ENCODE measurements at regions not wholly inside any gene's neighbourhood (a gene's known extent, or its start where the extent isn't known, plus 50 kb on each side); places are given as distances from the start of the nearest gene placed in this dataset.

DNA sequence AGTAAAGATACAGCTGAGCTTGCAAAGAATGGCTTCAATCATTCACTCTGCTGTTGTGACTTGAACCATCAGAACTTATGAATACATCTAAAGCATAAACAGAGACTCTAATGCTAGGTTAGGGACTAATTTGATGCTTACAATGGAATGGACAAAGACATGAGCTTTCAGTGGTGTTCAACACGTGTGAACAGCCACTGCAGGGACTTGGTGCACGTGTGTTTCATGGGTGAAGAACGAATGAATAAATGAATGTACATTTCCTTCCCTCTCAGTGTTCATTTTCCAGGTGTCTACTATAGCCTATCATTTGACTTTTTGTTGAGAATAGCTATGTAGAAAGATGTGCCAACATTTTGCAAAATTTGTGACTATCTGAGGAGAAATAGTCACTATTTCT, 98.3 kb downstream of the VIP start:
- H3K27me3 ChIP-seq (ENCODE audit: control insufficient read depth in 2 of 2, insufficient read depth in 1 of 2, low read length in 1 of 2) = no peaks in the 10 kb centered on the region
- H3K4me3 ChIP-seq (ENCODE audit: low read length in 2 of 2) = no peak overlapping the region
- no peaks in the 10 kb centered on the region for H3K4me1 ChIP-seq (ENCODE audit: control insufficient read depth in 2 of 2, insufficient read depth in 2 of 2, low read length in 2 of 2)
- H3K9me3 ChIP-seq (ENCODE audit: control insufficient read depth in 2 of 2, insufficient read depth in 1 of 2, low read length in 1 of 2) = no peaks in the 10 kb centered on the region
- no peak overlapping the region for H3K27ac ChIP-seq (ENCODE audit: low read depth in 1 of 2, low read length in 1 of 2)
- no peaks in the 10 kb centered on the region for H3K36me3 ChIP-seq (ENCODE audit: control insufficient read depth in 2 of 2, insufficient read depth in 2 of 2, low read length in 1 of 2)
- DNase-seq (ENCODE audit: low read depth in 6 of 9, low spot score in 9 of 9) = no peak
- 91% methylated on average over 3 of the region's 3 CpGs for WGBS

DNA sequence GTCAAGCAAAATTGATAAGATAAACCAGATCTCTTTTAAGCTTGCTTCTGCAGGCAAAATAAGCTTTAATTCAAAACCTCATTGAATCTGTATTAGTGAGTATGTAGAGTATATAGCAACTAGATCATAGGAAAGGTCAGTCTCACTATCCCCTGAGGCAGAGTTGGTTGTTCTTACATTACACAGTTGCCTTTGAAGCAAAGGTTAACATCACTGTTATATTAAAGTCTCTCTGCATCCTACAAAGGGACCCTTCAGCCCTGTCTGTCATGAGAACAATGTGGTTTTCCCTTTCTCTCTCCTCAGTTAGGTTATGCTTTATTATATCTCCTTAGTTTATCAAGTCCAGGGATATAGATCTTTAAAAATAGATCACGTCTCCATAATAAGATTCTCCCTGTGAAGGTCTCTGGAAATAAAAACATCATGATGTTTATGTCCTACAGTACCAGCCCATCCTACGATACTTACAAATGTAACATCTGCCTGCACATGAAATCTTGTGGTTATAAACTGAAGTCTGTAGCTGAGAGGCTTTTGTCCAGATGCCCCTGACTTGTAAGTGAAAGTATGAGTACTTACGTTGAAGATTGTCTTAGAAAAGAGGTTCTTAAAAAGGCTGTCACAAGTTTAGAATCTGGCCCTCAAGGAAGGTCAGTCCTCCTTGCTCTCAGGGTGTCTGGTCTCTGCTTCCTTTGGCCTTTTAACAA, 103.6 kb downstream of the VIP start:
- no peaks in the 10 kb centered on the region for H3K36me3 ChIP-seq (ENCODE audit: control insufficient read depth in 2 of 2, insufficient read depth in 2 of 2, low read length in 1 of 2)
- H3K27me3 ChIP-seq (ENCODE audit: control insufficient read depth in 2 of 2, insufficient read depth in 1 of 2, low read length in 1 of 2) = no peaks in the 10 kb centered on the region
- no peak overlapping the region for H3K4me3 ChIP-seq (ENCODE audit: low read length in 2 of 2)
- WGBS = 92% methylated on average over 3 of the region's 3 CpGs
- H3K27ac ChIP-seq (ENCODE audit: low read depth in 1 of 2, low read length in 1 of 2) = no peak overlapping the region
- no peaks in the 10 kb centered on the region for H3K4me1 ChIP-seq (ENCODE audit: control insufficient read depth in 2 of 2, insufficient read depth in 2 of 2, low read length in 2 of 2)
- no peaks in the 10 kb centered on the region for H3K9me3 ChIP-seq (ENCODE audit: control insufficient read depth in 2 of 2, insufficient read depth in 1 of 2, low read length in 1 of 2)
- DNase-seq (ENCODE audit: low read depth in 6 of 9, low spot score in 9 of 9) = no peak

- no peak overlapping the region for H3K27ac ChIP-seq (ENCODE audit: low read depth in 1 of 2, low read length in 1 of 2)
- no peak for DNase-seq (ENCODE audit: low read depth in 6 of 9, low spot score in 9 of 9)
- 89% methylated on average over 2 of the region's 2 CpGs for WGBS
- no peaks in the 10 kb centered on the region for H3K9me3 ChIP-seq (ENCODE audit: control insufficient read depth in 2 of 2, insufficient read depth in 1 of 2, low read length in 1 of 2)
- H3K27me3 ChIP-seq (ENCODE audit: control insufficient read depth in 2 of 2, insufficient read depth in 1 of 2, low read length in 1 of 2) = no peaks in the 10 kb centered on the region
- H3K4me1 ChIP-seq (ENCODE audit: control insufficient read depth in 2 of 2, insufficient read depth in 2 of 2, low read length in 2 of 2) = no peaks in the 10 kb centered on the region
- no peak overlapping the region for H3K4me3 ChIP-seq (ENCODE audit: low read length in 2 of 2)
- H3K36me3 ChIP-seq (ENCODE audit: control insufficient read depth in 2 of 2, insufficient read depth in 2 of 2, low read length in 1 of 2) = no peaks in the 10 kb centered on the region
Measured at GRCh38 chr6:152858141-152858540, 107.5 kb downstream of the VIP start.

- Histone ChIP-seq H3K27me3 (ENCODE audit: control insufficient read depth in 2 of 2, insufficient read depth in 1 of 2, low read length in 1 of 2) (no peaks in the 10 kb centered on the region), H3K4me3 (ENCODE audit: low read length in 2 of 2) (no peak overlapping the region), H3K27ac (ENCODE audit: low read depth in 1 of 2, low read length in 1 of 2) (no peak overlapping the region), H3K4me1 (ENCODE audit: control insufficient read depth in 2 of 2, insufficient read depth in 2 of 2, low read length in 2 of 2) (no peaks in the 10 kb centered on the region), H3K9me3 (ENCODE audit: control insufficient read depth in 2 of 2, insufficient read depth in 1 of 2, low read length in 1 of 2) (no peaks in the 10 kb centered on the region), H3K36me3 (ENCODE audit: control insufficient read depth in 2 of 2, insufficient read depth in 2 of 2, low read length in 1 of 2) (no peaks in the 10 kb centered on the region)
- no peak for DNase-seq (ENCODE audit: low read depth in 6 of 9, low spot score in 9 of 9)
- WGBS = 76% methylated on average over 6 of the region's 6 CpGs
Measured at GRCh38 chr6:152859225-152859624, 108.6 kb downstream of the VIP start.

DNA sequence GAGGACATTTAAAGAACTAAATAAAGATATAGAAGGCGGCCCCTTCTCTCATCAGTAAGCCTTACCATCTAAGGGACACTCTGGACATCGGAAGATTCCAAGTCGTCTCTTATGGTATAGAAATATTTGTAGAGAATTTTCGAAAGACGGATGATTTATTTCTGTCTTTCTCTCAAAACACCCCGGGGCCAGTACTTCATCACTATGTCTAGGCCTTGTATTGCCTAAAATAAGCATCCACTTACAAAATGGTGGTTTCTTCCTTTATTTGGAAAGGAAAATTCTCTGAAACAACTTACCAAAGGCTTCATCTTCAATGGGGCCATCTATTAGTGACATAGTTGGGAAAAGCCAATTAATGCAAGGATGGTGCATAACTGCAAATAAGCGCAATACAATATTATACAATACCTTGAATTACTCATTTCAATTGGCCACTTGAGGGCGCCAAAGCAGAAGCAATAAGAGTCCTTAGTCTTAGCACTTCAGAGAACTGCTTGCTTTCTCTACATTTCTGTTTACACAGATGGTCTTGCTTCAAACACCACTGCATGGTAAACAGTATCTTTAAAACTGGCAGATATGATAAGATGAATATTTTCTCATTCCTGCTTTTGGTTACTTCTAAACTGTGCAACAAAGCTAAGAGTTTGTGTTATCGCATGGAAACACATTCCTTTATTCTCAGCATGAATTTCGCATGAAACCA, 113.2 kb downstream of the VIP start:
- H3K4me1 ChIP-seq (ENCODE audit: control insufficient read depth in 2 of 2, insufficient read depth in 2 of 2, low read length in 2 of 2) = no peaks in the 10 kb centered on the region
- DNase-seq (ENCODE audit: low read depth in 6 of 9, low spot score in 9 of 9) = peak; percentile 14 to 75 (median 43)
- H3K36me3 ChIP-seq (ENCODE audit: control insufficient read depth in 2 of 2, insufficient read depth in 2 of 2, low read length in 1 of 2) = no peaks in the 10 kb centered on the region
- WGBS = 74% methylated on average over 10 of the region's 10 CpGs
- no peaks in the 10 kb centered on the region for H3K9me3 ChIP-seq (ENCODE audit: control insufficient read depth in 2 of 2, insufficient read depth in 1 of 2, low read length in 1 of 2)
- H3K4me3 ChIP-seq (ENCODE audit: low read length in 2 of 2) = no peak overlapping the region
- H3K27ac ChIP-seq (ENCODE audit: low read depth in 1 of 2, low read length in 1 of 2) = no peak overlapping the region
- H3K27me3 ChIP-seq (ENCODE audit: control insufficient read depth in 2 of 2, insufficient read depth in 1 of 2, low read length in 1 of 2) = no peaks in the 10 kb centered on the region

GRCh38 chr6:152874267-152874666, 108.6 kb downstream of the FBXO5 start:
- Histone ChIP-seq H3K27me3 (ENCODE audit: control insufficient read depth in 2 of 2, insufficient read depth in 1 of 2, low read length in 1 of 2) (no peaks in the 10 kb centered on the region), H3K27ac (ENCODE audit: low read depth in 1 of 2, low read length in 1 of 2) (no peak overlapping the region), H3K9me3 (ENCODE audit: control insufficient read depth in 2 of 2, insufficient read depth in 1 of 2, low read length in 1 of 2) (no peaks in the 10 kb centered on the region), H3K4me3 (ENCODE audit: low read length in 2 of 2) (no peak overlapping the region), H3K4me1 (ENCODE audit: control insufficient read depth in 2 of 2, insufficient read depth in 2 of 2, low read length in 2 of 2) (no peaks in the 10 kb centered on the region), H3K36me3 (ENCODE audit: control insufficient read depth in 2 of 2, insufficient read depth in 2 of 2, low read length in 1 of 2) (no peaks in the 10 kb centered on the region)
- DNase-seq (ENCODE audit: low read depth in 6 of 9, low spot score in 9 of 9) = no peak
- 87% methylated on average over 5 of the region's 5 CpGs for WGBS

- WGBS = 82% methylated on average over 6 of the region's 6 CpGs
- Histone ChIP-seq H3K27ac (ENCODE audit: low read depth in 1 of 2, low read length in 1 of 2) (no peak overlapping the region), H3K27me3 (ENCODE audit: control insufficient read depth in 2 of 2, insufficient read depth in 1 of 2, low read length in 1 of 2) (no peaks in the 10 kb centered on the region), H3K4me3 (ENCODE audit: low read length in 2 of 2) (no peak overlapping the region), H3K36me3 (ENCODE audit: control insufficient read depth in 2 of 2, insufficient read depth in 2 of 2, low read length in 1 of 2) (no peaks in the 10 kb centered on the region), H3K9me3 (ENCODE audit: control insufficient read depth in 2 of 2, insufficient read depth in 1 of 2, low read length in 1 of 2) (no peaks in the 10 kb centered on the region), H3K4me1 (ENCODE audit: control insufficient read depth in 2 of 2, insufficient read depth in 2 of 2, low read length in 2 of 2) (no peaks in the 10 kb centered on the region)
- DNase-seq (ENCODE audit: low read depth in 6 of 9, low spot score in 9 of 9) = no peak
Measured at GRCh38 chr6:152874846-152875568, 107.8 kb downstream of the FBXO5 start.

DNA sequence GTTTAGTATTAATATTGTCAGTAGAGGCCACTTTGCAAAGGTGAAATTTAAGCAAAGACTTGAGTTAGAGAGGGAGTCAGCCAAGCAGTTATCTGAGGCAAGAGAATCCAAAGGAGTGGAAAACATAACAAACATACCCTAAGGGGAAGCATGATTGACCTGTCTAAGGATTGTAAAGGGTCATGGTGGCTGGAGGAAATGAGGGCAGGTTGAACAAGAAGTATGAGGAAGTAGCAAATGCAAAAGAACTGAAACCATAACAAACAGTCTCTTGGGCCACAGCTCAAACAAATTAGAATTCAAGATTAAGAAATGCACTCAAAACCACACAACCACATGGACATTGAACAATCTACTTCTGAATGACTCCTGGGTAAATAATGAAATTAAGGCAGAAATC, 103.2 kb downstream of the FBXO5 start:
- DNase-seq (ENCODE audit: low read depth in 6 of 9, low spot score in 9 of 9) = no peak
- no peaks in the 10 kb centered on the region for H3K4me1 ChIP-seq (ENCODE audit: control insufficient read depth in 2 of 2, insufficient read depth in 2 of 2, low read length in 2 of 2)
- H3K9me3 ChIP-seq (ENCODE audit: control insufficient read depth in 2 of 2, insufficient read depth in 1 of 2, low read length in 1 of 2) = peaks cover 1 to 4% of the 10 kb centered on the region in 2 donors
- no peaks in the 10 kb centered on the region for H3K36me3 ChIP-seq (ENCODE audit: control insufficient read depth in 2 of 2, insufficient read depth in 2 of 2, low read length in 1 of 2)
- H3K27ac ChIP-seq (ENCODE audit: low read depth in 1 of 2, low read length in 1 of 2) = no peak overlapping the region
- H3K27me3 ChIP-seq (ENCODE audit: control insufficient read depth in 2 of 2, insufficient read depth in 1 of 2, low read length in 1 of 2) = no peaks in the 10 kb centered on the region
- H3K4me3 ChIP-seq (ENCODE audit: low read length in 2 of 2) = no peak overlapping the region

DNA sequence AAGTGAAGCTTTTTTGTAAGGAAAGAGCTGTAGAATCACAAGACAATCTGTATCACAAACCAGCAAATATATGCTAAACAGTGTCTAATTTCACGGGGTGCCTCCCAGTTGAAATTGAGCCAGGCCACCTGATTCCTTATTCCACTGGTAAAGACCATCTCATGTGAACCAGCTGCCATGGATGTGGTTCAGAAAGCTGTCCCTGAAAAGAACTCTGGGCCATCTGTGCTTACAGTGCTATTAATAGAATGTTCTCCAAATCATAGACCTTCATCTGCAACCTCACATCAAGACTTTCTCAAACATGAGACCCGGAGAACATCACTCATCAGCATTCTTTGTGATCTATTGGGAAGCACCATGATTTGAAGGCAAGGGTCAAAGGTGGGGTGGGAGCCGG, 89.7 kb downstream of the FBXO5 start:
- DNase-seq (ENCODE audit: low read depth in 6 of 9, low spot score in 9 of 9) = no peak
- H3K27ac ChIP-seq (ENCODE audit: low read depth in 1 of 2, low read length in 1 of 2) = no peak overlapping the region
- 95% methylated on average over 3 of the region's 3 CpGs for WGBS
- no peaks in the 10 kb centered on the region for H3K36me3 ChIP-seq (ENCODE audit: control insufficient read depth in 2 of 2, insufficient read depth in 2 of 2, low read length in 1 of 2)
- H3K4me3 ChIP-seq (ENCODE audit: low read length in 2 of 2) = no peak overlapping the region
- H3K4me1 ChIP-seq (ENCODE audit: control insufficient read depth in 2 of 2, insufficient read depth in 2 of 2, low read length in 2 of 2) = no peaks in the 10 kb centered on the region
- no peaks in the 10 kb centered on the region for H3K27me3 ChIP-seq (ENCODE audit: control insufficient read depth in 2 of 2, insufficient read depth in 1 of 2, low read length in 1 of 2)
- H3K9me3 ChIP-seq (ENCODE audit: control insufficient read depth in 2 of 2, insufficient read depth in 1 of 2, low read length in 1 of 2) = no peaks in the 10 kb centered on the region

Data from thymus (tissue), 11 donors.